ENCODE measurements at regions not wholly inside any gene's neighbourhood (a gene's known extent, or its start where the extent isn't known, plus 50 kb on each side); places are given as distances from the start of the nearest gene placed in this dataset.

- no peak for TF ChIP-seq CTCF (IDR thresholded peaks at IDR 0.05; ENCODE audit: borderline replicate concordance, insufficient read depth, low read depth, low read length)
- no peak overlapping the region for H3K4me3 ChIP-seq (ENCODE audit: low read depth, low read length)
Observed at GRCh38 chr9:134590240-134591081, 51.1 kb upstream of the COL5A1 start.

GRCh38 chr9:134591082-134591571 is 50.5 kb upstream of the COL5A1 start:
- H3K4me3 ChIP-seq (ENCODE audit: low read depth, low read length) = no peak overlapping the region
- TF ChIP-seq CTCF (IDR thresholded peaks at IDR 0.05; ENCODE audit: borderline replicate concordance, insufficient read depth, low read depth, low read length) = no peak

- H3K4me3 ChIP-seq (ENCODE audit: low read depth, low read length) = no peak overlapping the region
- no peak for TF ChIP-seq CTCF (IDR thresholded peaks at IDR 0.05; ENCODE audit: borderline replicate concordance, insufficient read depth, low read depth, low read length)
Observed at GRCh38 chr9:134591573-134591981, 50.0 kb upstream of the COL5A1 start.

All from GM12875 (cell line).